GM03348 (cell line): ENCODE measurements at regions not wholly inside any gene's neighbourhood (a gene's known extent, or its start where the extent isn't known, plus 50 kb on each side); places are given as distances from the start of the nearest gene placed in this dataset.
"Not testable (repeated sequence)": the region's sequence is repeated elsewhere in the genome, so short reads cannot be mapped to it uniquely, and the experiment has no call there.

Source experiments
- DNase-seq: peaks from one replicate; pipeline ENCODE4 v3.0.0; 2012; ENCODE audit warnings: low spot score

DNA sequence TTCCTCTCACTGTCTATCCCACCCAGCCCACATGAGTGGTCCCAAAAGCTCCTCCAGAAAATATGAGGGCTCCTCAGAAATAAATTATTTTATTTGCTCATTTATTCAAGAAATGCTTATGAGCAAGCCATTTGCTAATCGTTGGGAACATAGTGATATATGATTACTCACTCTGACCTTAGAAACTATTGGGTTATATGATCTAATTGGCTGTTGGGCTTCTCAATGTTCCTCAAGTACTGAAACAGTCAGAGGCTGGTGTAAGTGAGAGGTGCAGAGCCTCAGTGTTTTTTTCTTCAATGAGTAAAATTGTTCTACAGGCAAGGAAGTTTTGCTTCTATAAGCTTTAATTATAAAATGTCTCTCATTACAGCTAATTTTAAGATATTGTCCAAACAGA, 893.8 kb upstream of the INTU start:
- DNase-seq, result no peak

GRCh38 chr4:126740687-126741086, 892.1 kb upstream of the INTU start:
- DNase-seq, result no peak

DNA sequence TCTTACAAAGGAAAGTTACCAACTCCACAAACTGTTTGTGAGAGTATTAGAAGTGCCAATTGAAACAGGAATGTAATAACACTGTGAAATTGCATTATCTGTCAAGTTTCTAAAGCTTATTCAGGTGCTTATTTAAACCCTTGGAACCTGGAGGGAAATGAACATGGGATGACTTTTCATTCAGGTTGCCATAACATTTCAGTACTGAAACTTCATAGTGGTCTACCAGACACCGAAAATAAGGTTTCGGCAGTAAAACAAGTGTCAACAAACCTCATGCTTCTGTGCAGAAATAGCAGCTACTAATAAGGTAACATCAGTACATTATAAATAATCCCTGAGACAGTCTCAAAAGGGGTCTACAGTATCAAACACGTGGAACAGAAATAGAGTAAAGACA, 890.7 kb upstream of the INTU start:
- DNase-seq, result no peak

DNA sequence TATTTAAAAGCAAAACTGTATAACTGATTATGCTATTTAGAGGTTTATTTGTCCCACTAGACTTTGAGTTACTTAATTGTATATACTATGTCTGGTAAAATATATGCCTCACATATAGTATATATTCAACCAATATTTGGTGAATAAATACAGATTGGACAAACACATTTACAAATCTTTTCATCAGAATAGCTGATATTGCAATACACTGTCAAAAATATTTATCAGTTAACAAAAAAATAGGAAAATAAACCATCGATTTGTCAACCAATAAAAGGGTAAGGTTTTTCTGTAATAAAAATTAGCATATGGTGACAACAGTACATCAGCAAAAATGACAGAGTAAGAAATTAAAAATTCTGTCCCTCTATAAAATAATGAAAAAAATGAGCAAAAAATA, 889.9 kb upstream of the INTU start:
- DNase-seq, result no peak

DNA sequence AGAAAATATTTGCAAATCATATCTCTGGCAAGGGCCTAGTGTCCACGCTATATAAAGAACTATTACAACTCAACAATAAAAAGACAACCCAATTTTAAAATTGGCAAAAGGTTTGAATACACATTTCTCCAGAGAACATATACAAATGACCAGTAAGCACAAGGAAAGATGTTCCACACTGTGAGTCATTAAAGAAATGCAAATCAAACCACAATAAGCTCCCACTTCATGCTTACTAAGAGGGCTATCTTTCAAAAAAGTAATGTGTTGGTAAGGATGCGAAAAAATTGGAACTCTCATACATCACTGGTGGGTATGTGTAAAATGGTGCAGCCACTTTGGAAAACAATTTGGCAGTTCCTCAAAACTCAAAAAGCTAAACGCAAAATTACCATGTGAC, 884.0 kb upstream of the INTU start:
- no peak for DNase-seq

DNA sequence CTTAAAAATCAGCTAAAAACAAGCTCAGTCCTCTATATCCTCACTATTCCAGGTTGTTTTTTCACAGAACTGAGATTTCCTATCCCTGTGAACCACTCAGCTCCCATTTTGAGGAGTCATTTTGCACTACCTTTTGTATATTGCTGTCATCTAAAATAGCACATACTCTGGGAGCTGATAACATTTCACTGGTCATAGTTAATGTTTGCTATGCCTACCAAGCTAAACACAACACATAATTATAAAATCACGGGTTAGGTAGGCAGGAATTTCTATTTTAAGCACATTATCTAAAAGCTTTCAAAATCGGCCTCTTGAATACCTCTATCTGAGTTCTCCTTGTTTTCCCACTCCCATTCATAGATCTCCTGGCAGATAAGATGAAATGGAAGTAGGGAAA, 882.0 kb upstream of the INTU start:
- DNase-seq, result no peak

DNA sequence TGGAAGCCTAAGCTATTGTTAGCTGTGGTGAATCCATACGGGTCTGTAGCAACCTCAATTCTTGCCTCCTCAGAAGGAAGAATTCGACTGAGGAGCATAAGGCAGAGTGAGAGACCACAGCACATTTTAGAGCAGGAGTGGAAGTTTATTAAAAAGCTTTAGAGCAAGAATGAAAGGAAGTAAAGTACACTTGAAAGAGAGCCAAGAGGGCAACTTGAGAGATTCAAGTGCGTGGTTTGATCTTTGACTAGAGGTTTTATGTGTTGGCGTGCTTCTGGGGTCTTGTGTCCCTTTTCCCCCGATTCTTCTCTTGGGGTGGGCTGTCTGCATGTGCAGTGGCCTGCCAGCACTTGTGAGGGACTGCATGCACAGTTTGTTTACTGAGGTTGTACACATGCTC, 880.6 kb upstream of the INTU start:
- DNase-seq, result no peak

GRCh38 chr4:126752702-126753101, 880.1 kb upstream of the INTU start:
- DNase-seq, result no peak

DNA sequence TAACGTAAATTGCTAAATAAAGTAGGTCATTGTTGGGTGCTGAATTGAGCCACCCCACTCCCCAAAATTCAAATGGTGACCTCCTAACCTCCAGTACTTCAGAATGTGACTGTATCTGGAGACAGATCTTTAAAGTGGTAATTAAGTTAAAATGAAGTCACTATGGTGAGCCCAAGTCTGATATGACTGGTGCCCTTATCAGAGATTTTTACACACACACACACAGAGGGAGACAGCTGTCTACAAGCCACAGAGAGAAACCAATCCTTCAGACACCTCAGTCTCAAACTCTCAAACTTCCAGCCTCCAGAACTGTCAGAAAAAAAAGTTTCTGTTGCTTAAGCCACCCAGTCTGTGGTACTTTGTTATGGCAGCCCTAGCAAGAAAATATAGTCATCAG, 879.2 kb upstream of the INTU start:
- no peak for DNase-seq

DNA sequence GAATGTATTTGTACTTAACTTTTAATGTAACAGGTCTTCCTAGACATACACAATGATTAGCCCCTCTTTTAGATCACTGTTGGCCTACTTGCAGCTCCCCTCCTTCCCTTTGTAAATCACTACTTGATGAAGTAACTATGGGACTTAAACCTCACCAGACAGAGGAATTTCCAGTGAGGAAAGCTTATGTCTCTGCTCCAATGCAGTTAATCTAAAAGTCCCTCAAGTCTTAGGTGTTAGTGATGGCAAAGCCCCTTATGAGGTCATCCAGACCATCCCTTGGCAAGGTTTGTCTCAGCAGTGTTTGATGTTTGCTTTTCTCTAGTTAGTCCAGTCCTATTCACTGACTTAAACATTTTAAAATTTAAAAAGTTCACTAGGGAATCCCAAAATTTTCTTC, 877.3 kb upstream of the INTU start:
- DNase-seq, result no peak

GRCh38 chr4:126756050-126756829, 876.5 kb upstream of the INTU start:
- no peak for DNase-seq

GRCh38 chr4:126757219-126757618, 875.5 kb upstream of the INTU start:
- no peak for DNase-seq

DNA sequence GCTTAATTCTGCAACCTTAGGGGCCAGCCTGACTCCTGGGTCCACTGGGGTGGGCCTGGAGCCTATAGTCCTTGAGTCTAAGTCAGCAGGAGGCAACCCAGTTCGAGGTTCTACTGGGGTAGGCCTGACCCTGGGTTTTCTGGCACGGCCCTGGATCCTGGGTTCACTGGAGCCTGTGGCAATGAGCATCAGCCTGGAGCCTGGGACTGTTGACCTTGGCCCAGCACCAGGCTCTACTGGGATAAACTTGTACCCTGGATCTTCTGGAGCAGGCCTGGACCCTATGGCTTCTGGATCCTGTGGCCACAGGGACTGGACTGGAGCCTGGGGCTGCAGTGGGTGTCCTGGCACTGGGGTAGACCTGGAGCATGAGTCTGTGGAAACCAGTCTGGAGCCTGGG, 874.3 kb upstream of the INTU start:
- DNase-seq, result no peak

DNA sequence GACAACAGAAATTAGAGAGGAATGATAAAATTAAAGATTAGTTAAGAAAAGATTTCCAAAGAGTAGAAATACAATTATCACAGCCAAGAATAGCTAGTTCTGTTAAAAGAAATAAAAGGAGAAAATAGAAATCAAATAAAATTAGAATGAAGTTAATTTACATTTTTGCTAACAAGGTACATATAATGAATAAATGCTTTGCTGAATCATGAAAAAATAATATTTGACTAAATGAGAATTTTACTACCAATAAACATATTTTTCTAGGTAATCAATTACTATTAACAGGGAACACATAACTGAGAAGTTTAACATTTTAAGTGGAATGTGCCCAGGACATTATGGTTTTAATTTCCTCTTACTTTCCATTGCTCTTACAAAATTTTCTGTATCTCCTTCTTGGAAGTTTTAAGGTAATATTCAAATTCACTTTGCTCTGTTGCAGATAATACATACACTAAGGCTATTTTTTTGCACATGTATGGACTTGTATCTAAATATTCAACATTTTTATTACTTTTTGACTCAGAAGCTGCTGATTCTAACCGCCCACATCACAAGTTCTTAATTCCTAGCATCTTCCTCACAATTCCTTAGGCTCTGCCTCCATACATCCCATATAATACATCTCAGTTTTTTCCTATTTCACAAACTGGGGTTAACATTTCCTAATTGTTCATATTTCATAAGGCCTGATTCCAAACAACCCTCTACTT, 870.7 kb upstream of the INTU start:
- no peak for DNase-seq

- no peak for DNase-seq
Observed at GRCh38 chr4:126762663-126763247, 870.0 kb upstream of the INTU start.

- no peak for DNase-seq
Observed at GRCh38 chr4:126766241-126766640, 866.5 kb upstream of the INTU start.

- DNase-seq, result no peak
Observed at GRCh38 chr4:126768338-126768737, 864.4 kb upstream of the INTU start.

GRCh38 chr4:126770811-126771553, 861.8 kb upstream of the INTU start:
- not testable (repeated sequence) for DNase-seq

DNA sequence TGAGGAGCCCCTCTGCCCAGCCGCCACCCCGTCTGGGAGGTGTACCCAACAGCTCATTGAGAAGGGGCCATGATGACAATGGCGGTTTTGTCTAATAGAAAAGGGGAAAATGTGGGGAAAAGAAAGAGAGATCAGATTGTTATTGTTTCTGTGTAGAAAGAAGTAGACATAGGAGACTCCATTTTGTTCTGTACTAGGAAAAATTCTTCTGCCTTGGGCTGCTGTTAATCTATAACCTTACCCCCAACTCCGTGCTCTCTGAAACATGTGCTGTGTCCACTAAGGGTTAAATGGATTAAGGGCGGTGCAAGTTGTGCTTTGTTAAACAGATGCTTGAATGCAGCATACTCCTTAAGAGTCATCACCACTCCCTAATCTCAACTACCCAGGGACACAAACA, 861.1 kb upstream of the INTU start:
- DNase-seq, result not testable (repeated sequence)

DNA sequence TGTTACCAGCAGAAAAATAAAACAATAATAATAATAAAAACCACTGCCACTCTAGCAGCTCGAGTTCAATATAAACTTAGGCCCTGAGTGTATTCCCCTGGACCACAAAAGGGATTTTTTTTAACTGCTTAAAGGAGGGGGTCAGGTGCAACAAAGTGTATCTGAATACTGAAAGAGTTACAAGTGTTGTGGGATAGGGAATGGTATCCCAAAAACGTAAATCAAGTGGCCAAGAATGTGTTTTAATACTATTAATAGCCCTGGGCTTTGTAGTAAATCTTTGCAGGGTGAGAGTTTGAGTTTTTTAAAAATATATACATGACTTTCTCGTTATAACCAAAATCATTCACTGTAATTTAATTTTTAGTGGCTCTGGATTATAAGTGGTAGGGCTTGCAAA, 860.1 kb upstream of the INTU start:
- DNase-seq, result no peak

DNA sequence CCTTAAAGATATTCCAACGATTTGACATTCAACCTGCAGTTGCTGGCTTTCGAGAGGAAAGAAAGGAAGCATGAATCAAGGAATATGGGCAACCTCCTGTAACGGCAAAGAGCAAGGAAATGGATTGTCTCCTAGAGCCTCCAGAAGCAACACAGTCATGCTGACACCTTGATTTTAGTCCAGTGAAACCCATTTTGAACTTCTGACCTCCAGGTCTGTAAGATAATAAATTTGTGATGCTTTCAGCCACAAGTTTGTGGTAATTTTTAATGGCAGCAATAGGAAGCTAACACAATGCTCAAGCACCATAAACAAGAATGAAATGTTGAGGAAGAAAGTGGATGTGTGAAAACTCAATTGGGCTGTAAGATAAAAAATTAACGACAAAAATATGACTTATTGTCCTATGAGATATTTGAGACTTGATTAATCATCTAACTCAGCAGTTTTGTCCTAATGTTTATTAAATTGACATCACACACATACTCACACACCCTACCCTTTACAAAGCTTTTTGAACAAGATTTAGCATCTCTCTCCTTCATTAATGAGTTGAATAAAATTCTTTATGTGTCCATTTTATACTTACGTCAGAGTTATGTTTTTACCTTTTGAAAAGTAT, 857.2 kb upstream of the INTU start:
- no peak for DNase-seq

DNA sequence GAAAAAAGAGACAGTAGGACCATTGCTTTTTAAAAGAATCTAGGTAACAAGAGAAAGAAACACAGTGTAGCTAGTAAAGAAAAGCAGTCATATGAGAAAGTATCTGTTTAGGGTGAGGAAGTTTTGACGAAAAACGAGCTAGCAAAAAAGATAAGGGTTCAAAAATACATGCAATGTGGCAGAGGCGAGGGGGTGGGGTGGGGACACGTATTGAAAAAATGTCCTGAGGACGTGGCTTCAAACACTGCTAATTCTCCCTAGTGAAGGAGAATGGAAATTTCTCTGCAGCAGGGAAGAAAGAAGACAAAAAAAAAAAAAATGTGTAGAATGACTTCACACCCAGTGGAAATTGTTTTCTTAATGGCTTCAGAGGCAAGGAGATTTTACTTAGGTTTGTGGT, 856.4 kb upstream of the INTU start:
- no peak for DNase-seq
